Right kidney (tissue), 1 donor: ENCODE measurements at regions not wholly inside any gene's neighbourhood (a gene's known extent, or its start where the extent isn't known, plus 50 kb on each side); places are given as distances from the start of the nearest gene placed in this dataset.

Experiments
- DNase-seq: peaks from one replicate; pipeline ENCODE4 v3.0.0-alpha.2; 2016

DNA sequence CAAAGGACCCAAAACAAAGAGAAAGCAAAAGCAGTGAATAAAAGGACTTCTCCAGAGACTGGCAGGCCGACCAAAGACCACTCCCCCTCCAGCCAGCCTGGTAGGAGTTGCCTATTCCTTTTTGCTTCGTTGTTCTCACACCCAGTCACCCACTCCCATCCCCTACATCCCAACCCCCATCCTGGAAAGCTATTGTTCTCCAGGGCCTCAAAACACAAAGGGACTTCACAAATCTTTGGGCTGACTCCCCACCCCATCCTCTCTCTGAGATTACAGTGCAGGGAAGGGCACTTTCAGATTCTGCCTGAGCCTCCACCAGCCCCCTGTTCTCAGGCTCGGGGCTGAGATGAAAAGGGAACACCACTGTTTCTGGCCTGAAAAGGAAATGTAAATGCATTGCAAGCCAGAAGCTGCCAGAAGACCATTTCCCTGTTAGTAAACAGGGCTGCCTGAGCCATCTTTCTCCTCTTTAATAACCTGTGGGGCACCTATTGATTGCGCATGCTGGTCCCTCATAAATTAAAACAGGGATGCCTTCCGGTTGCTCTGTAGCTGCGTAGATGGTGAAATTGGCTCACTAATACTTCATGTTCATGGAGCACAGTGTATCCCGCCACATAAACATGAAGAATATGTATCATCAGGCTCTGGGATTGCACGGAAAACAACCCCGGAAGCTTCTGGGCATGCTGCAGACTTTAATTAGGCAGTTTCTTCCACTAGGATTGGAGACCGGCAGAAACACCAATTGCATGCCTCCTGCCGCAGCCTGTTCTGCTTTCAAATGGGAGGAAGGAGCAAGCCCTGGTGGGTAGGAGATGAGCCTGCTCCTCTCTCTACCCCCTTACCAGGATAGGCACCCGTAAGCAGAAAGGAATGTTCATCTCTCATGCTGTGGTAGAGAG lies 130.3 kb upstream of the FUT8 start:
- DNase-seq, result no peak

DNA sequence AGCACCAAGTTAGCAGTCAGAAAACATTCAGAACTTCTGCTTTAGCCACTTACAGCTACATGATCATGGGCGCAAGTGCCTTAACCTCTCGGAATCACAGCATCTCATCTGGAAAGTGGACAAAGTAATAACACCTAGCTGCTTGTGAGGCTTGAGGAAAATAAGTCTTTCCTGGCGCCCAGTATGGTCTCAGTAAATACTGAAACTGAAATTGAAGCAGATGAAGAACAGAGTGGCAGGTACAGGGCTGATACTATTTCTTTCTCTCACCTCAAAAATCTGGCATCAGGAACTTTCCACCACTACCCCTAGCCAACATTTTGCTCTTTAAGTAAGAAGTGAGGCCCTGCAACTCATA lies 129.7 kb upstream of the FUT8 start:
- DNase-seq, result no peak

DNA sequence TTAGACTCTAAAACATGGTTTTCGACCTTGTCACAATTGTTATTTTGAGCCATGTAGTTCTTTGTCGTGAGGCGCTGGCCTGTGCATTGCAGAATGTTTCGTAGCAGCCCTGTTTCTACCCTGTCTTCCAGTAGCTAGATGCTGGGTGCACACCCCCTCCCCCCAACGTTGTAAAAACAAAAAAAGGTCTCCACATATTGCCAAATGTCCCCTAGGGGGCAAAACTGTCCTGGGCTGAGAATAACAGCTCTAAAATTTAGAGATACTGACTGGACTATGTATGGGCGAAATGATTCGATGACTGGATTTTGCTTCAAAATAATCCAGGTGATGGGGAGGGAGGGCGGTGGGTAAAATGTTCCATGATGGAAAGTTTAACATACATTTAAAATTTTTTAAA lies 126.1 kb upstream of the FUT8 start:
- no peak for DNase-seq

DNA sequence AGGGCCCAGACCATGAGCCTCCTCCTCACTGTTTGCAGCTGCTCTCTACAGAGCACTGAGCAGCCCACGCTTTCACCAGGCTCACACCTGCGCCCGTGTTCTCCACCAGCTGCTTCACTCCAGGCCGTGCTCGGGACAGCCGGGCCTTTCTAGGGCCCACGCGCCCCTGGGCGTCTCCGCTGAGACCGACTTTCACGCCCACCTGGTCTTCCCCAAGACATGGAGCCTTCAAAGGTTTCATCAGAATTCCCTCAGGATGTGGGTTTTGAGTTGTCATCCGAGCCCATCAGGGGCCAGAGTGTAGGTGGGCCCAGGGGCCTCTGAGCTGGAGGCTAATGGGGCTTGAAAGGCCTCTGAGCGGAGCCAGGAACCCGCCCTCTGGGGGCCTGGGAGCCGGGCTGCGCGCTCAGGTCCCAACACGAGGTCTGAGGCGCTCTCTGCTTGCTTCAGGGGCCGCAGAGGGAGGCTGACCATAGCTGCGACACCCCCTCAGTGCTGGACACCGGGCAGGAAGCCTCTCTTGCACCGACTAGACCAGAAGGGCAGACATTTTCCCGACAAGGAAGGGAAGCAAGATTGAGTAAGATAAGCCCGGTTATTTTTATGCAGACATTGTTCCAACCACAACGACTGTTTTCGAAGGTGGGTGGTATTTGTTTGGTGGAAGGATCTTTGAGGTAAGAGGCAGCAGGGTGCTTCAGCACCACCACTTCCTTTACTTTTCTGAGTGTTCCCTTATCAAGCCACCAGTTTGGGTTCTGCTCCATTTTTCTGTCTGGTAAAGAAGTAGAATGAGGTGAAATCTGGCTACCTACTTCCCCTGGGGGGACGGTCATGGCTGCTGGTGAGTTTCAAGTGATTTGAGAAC lies 125.0 kb upstream of the FUT8 start:
- no peak for DNase-seq

DNA sequence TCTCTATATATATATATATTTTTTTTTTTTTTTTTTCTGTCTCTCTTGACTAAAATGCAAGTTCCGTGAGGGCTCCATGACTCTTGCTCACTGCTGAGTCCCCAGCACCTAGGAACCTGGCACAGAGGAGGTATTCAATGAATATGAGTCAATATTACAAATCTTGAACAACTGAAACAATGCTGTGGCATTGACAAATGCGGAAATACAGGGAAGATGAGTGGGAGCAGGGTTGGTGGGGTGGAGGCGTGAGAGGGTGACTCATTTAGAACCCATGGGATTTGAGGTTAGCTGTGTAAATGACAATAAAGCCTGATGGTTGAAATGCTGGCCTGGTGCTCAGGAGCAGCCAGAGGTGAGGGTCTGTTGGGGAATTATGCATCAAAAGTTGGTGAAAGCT lies 121.7 kb upstream of the FUT8 start:
- DNase-seq, result no peak

DNA sequence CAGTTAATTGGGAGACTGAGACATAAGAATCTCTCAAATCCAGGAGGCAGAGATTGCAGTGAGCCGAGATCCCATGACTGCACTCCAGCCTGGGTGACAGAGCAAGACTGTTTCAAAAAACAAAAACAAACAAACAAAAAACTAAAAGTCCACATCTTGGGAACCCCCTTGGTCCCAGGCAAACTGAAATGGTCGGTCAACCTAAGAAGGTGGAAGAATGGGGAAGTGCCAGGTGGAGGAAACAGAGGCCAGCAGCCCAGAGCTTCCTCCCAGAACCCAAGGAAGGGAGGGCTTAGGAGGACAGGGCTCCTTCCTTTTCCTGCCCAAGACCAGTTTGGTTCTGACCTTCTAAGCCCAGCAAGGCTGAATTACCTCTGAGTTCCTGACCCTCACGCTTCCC lies 121.0 kb upstream of the FUT8 start:
- DNase-seq, result no peak

DNA sequence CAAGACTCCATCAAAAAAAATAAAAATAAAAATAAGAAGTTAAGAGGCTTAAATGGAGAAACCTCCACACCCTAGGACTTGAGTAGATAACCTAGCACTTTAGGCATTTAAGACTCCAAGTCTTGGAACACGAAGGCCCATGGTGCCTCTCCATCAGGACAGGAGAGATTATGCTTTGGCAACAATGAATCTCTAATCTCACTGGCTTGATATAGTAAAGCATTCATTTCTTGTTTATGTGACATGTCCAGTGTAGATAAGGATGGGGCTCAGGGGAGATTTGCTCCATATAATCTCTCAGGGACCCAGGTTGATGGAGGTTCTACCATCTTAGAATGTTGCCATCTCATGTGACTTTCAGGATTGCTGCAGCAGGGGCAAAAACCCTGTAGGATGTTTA lies 117.7 kb upstream of the FUT8 start:
- no peak for DNase-seq

DNA sequence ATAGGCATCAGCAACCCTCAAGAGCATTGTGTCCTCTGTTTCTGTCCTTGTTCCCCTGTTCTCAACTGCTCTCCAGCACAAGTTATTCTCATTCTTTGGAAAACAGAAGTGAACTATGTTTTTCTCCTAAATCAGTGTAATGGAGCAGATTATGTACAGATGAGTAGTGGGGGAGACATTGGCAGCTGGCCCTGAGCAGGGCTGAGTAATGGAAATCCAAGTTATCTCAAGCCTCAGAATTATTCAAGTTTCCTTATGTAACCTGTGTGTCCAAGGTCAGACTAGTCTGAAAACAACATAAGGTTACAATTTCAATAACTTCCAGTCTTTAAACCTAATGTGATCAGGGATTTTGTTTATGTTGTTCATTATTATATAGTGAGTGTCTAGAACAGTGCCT lies 116.1 kb upstream of the FUT8 start:
- DNase-seq, result no peak

DNA sequence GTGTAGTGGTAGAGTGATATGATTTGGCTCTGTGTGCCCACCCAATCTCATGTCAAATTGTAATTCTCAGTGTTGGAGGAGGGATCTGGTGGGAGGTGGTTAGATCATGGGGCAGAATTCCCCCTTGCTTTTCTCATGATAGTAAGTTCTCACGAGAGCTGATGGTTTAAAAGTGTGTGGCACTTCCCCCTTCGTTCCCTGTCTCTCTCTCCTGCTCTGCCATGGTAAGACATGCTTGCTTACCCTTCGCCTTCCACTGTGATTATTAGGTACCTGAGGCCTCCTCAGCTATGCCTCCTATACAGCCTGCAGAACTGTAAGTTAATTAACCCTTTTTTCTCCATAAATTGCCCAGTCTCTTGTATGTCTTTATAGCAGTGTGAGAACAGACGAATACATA lies 115.7 kb upstream of the FUT8 start:
- no peak for DNase-seq

DNA sequence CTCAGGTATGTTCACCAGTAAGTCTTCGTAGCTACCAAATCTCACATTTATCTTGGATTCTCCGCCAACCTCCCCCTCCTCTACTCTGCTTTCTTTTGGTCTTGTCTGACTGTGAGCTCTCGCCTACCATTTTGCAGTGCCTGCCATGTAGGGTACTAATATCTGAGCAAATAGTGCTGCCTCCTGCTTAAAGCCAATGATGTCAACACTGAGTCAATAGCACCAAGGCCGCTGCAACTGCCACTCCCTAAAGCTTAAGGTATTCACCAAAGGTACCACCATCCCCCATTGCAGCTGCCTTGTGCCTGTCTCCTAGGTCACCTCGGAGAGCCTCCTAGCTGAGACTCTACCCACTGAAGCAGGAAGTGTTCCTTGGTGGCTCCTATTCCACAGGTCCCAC lies 114.8 kb upstream of the FUT8 start:
- no peak for DNase-seq

DNA sequence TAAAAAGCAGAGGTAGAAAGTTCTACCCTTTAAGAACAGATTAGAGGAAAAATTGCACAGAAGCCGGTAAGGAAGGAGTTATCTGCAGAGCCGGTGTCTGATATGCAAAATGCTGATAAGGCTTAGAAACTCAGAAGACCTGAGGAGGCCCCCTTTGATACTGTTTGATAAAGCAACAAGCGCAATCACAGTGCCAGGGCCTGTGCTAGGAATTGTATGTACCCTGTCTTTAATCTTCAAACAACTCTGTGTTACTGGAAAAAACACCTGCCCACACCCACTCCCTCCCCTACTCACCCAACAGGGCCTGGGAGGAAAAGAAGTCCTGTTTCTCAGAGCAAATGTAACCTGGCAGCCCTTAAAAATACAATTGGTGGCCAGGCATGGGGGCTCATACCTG lies 112.7 kb upstream of the FUT8 start:
- no peak for DNase-seq

DNA sequence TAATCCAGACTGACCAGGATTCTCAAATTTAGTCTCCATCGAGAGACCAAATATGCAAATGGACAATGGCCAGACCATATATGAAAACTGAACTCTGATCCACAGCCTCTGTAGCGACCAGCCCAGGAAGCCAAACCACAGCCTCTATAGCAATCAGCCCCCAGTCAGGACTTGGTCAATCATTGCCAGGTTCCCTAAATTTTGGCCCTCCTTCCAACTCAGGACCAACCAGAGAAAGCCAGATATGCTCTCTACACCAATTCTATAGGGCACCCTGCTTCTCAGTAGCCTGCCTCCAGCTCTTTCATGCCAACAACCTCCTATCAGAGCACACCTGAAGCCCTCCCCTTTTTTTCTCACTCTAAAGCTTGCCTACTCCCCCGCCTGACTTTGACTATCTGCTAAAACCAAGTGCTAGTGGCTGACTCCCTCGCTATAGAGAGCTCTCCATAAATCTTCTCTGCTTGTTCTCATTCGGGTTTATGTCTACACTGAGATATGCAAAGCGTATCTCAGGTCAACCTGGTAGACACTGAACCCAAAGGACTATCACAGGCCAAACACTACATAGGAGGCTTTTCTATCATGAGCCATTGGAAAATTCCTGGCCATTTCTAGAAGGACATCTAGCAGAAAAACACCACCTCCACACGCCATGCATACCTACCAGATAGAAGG lies 110.5 kb upstream of the FUT8 start:
- DNase-seq, result no peak

DNA sequence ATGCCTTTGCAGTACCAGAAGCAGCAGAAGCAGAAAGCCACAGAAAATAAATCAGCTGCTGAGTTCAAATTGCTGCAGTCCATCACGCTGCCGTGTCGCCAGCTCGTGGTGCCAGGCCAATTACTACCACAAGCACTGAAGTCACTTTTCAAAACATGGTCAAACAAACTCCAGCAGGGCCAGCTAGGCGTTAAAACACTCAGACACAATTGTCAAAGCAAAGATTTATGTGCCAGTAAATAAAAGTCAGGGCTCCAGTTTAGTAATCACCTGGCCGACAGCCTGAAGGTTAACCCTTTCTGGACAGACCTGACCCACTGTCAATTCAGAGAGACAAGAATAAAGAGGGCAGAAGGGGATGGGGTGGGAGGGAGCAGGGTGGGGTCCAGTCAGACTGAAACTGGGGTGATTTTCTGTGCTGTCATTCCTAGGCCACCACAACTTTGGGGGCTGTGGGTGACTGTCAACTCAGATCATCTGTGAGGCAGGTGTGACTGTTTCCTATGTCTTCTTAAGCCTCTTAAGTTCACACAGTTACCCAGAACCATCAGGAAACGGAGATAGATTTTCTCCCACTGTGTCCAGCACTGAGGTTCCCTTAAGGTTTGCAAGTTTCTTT lies 109.8 kb upstream of the FUT8 start:
- no peak for DNase-seq

DNA sequence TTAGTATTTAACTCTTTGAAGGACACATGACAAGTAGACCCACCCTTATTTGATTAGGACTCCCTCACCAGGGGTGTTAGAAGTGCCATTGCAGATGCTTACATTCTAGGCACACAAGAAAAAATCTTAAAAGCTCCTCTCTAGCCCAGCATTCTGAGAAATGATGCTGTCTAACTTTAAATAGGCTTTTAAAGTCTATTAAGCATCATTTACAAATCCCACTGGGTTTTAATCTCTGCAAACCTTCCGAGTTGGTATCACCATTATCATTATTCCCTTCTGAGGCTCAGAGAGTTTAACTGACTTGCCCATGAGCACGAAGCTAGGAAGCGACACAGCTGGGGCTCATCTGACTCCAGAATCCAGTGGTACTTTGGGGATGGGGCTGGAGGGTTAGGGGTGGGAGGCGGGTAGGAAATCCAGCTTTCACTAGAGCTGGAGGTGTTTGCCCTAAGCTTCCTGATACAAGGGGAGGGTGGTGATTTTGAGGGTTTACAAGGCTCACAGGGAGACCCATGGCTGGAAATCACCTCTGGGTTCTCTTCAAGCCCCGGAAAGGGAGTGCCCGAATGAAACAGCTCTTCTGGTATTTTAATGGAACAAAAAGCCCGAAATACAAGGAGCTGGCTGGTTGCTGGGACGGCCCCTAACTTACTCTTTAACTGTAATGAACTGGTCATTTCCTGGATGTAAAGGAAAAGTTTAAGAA lies 109.2 kb upstream of the FUT8 start:
- no peak for DNase-seq

DNA sequence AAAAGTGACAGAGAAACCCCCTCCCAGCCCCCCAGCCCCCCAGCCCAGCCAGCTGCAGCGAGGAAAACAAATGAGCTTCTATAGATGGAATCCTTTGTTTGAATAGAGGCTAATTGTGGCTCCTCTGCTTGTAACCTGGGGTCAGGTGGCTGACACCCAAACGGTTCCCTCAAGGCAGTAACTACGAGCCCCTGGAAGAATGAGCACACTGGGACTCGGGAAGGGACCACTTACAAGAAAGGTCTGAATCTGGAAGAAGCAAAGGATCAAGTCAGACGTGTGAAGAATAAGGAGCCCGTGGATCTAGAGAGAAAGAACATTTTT lies 108.7 kb upstream of the FUT8 start:
- no peak for DNase-seq

DNA sequence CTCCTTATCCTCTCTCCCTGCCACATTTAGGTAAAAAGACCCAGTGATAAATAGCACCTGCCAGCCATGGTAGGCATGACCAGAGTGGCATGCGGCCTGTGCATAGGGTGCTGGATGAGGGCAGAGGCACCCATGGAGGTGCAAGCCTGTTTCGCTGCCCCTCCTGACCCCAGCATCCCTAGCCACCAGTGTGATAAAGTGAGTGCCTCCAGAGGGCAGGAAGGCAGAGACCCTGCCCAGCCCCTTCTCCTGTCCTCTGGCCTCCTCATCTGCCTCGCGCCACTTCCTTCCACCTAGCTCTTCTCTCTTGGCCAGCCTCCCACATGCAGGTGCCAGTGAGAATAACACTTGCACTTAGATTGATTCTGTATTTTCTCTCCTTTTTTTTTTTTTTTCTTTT lies 108.3 kb upstream of the FUT8 start:
- no peak for DNase-seq

DNA sequence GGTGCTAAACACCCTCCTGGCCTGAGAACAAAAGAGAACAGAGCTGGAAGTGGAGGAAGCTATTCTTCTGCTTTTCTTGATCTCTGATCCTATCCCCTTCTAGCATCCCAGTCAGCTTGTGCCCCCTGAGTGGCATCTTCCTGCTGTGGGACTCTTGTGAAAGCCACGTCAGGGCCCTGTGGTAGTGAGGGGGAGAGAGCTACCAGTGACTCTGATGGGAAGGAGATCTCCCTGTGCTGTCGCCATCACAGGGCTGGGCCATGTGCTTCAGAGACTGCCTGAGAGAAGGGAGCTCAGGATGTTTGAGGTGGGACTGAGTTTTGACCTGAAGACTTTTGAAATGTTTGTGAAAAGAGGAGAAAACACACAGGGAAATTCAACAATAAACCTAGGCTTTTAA lies 107.6 kb upstream of the FUT8 start:
- no peak for DNase-seq

DNA sequence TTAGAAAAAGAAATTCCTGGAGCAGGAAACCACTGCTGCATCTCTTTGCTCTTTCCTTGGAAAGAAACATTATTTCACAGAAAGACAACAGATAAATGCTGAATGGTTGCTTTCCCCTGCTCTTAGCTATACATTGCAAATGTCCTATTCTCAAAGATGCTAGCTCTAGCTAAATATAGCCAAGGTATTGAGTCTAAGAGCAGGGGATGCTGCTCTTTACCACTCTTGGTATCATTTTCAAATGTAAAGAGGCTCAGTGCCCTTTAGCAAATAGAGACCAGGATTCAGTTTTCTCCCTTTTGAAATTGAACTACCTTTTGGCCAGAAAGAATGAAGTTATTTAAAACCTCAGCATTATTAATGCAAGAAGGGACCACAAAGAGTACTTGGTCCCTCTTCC lies 104.0 kb upstream of the FUT8 start:
- DNase-seq, result no peak

DNA sequence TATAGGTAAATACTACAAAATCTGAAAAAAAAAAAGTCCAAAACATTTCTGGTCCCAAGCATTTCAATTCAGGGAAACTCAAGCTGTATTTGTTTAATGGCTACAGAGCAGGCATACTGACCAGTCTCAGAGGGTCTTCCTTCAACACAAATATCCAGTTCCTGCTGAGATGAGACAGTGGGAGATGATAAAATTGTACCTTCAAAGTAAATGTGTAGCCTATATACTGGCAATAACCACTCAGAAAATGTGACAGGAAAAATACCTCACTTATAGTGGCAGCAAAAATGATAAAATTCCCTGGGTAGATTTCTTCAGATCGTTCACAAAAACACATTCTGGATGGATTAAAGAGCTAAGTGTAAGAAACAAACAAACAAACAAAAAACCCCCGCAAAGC lies 102.0 kb upstream of the FUT8 start:
- DNase-seq, result no peak

DNA sequence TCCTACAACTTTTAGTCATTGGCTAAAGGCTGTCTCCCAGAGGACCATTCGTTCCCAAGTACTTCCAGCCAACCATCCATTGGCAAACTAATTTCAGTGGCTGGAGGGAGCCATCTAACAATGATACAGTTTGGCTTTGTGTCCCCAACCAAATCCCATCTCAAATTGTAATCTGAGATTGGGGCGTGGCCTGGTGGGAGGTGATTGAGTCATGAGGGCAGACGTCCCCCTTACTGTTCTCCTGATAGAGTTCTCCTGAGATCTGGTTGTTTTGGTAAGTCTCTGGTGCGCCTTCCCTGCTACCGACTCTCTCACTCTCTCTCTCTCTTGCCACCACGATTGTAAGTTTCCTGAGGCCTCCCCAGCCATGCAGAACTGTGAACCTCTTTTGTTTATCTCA lies 99.7 kb upstream of the FUT8 start:
- DNase-seq, result no peak

DNA sequence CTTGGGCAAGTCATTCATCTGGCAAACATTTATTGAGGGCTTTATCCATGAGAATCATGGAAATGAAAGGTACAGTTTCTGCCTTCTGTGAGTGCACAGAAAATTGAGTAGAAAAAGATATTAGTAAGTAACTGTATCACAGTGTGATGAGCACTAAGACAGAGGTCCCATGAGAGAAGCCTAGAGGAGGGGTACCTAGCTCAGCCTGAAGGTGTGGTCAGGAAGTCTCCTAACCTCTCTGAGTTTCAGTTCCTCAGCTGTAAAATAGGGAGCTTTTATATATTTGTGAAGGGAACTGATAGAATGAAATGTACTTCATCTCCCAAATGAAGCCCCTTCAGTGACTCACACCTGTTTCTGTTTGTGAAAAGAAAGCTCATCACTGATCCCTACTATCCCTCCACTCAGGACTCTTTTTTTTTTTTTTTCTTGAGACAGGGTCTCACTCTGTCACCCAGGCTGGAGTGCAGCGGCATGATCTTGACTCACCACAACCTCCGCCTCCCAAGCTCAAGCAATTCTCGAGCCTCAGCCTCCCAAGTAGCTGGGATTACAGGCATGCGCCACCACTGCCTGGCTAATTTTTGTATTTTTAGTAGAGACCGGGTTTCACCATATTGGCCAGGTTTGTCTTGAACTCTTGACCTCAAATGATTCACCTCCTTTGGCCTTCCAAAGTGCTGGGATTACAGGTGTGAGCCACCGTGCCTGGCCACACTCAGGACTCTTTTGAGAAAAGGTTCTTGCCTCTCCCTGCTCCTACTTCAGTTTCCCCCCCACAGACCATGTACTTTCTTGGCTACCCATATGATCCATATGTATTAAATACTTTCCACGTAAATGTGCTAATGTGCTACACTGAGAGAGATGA lies 93.7 kb upstream of the FUT8 start:
- DNase-seq, result no peak
